ENCODE measurements at regions not wholly inside any gene's neighbourhood (a gene's known extent, or its start where the extent isn't known, plus 50 kb on each side); places are given as distances from the start of the nearest gene placed in this dataset.
A peak's percentile ranks its signal among the peaks of the same experiment; 100 is the strongest.

- no peak for DNase-seq (ENCODE audit: low spot score)
Observed at GRCh38 chr1:55582084-55582483, 366.9 kb upstream of the USP24 start.

- peak; percentile 22 for DNase-seq (ENCODE audit: low spot score)
Observed at GRCh38 chr1:55580845-55581332, 365.7 kb upstream of the USP24 start.

GRCh38 chr1:55579332-55580001, 364.3 kb upstream of the USP24 start:
- DNase-seq (ENCODE audit: low spot score), result no peak

GRCh38 chr1:55578646-55579045, 363.5 kb upstream of the USP24 start:
- DNase-seq (ENCODE audit: low spot score), result no peak

GRCh38 chr1:55575571-55576279, 360.6 kb upstream of the USP24 start:
- DNase-seq (ENCODE audit: low spot score), result peak; percentile 69

GRCh38 chr1:55574691-55575225, 359.6 kb upstream of the USP24 start:
- DNase-seq (ENCODE audit: low spot score), result no peak

- DNase-seq (ENCODE audit: low spot score), result no peak
Observed at GRCh38 chr1:55572878-55573734, 357.9 kb upstream of the USP24 start.

GRCh38 chr1:55571767-55572166, 356.6 kb upstream of the USP24 start:
- no peak for DNase-seq (ENCODE audit: low spot score)

- no peak for DNase-seq (ENCODE audit: low spot score)
Observed at GRCh38 chr1:55569417-55569816, 354.3 kb upstream of the USP24 start.

- no peak for DNase-seq (ENCODE audit: low spot score)
Observed at GRCh38 chr1:55568732-55569131, 353.6 kb upstream of the USP24 start.

- DNase-seq (ENCODE audit: low spot score), result no peak
Observed at GRCh38 chr1:55560266-55560665, 345.1 kb upstream of the USP24 start.

GRCh38 chr1:55559842-55560241, 344.7 kb upstream of the USP24 start:
- no peak for DNase-seq (ENCODE audit: low spot score)

- DNase-seq (ENCODE audit: low spot score), result peak; percentile 60
Observed at GRCh38 chr1:55559161-55559611, 344.0 kb upstream of the USP24 start.

- no peak for DNase-seq (ENCODE audit: low spot score)
Observed at GRCh38 chr1:55558515-55558914, 343.4 kb upstream of the USP24 start.

- no peak for DNase-seq (ENCODE audit: low spot score)
Observed at GRCh38 chr1:55555956-55556725, 341.0 kb upstream of the USP24 start.

GRCh38 chr1:55554611-55555010, 339.4 kb upstream of the USP24 start:
- DNase-seq (ENCODE audit: low spot score), result no peak

GRCh38 chr1:55552636-55553035, 337.5 kb upstream of the USP24 start:
- no peak for DNase-seq (ENCODE audit: low spot score)

- DNase-seq (ENCODE audit: low spot score), result no peak
Observed at GRCh38 chr1:55547405-55547804, 332.2 kb upstream of the USP24 start.

- DNase-seq (ENCODE audit: low spot score), result no peak
Observed at GRCh38 chr1:55546553-55546952, 331.4 kb upstream of the USP24 start.

- DNase-seq (ENCODE audit: low spot score), result no peak
Observed at GRCh38 chr1:55544826-55545225, 329.7 kb upstream of the USP24 start.

- DNase-seq (ENCODE audit: low spot score), result no peak
Observed at GRCh38 chr1:55542901-55543504, 327.8 kb upstream of the USP24 start.

Data from Ammon's horn (tissue), 1 donor.